ENCODE measurements at regions not wholly inside any gene's neighbourhood (a gene's known extent, or its start where the extent isn't known, plus 50 kb on each side); places are given as distances from the start of the nearest gene placed in this dataset.

DNA sequence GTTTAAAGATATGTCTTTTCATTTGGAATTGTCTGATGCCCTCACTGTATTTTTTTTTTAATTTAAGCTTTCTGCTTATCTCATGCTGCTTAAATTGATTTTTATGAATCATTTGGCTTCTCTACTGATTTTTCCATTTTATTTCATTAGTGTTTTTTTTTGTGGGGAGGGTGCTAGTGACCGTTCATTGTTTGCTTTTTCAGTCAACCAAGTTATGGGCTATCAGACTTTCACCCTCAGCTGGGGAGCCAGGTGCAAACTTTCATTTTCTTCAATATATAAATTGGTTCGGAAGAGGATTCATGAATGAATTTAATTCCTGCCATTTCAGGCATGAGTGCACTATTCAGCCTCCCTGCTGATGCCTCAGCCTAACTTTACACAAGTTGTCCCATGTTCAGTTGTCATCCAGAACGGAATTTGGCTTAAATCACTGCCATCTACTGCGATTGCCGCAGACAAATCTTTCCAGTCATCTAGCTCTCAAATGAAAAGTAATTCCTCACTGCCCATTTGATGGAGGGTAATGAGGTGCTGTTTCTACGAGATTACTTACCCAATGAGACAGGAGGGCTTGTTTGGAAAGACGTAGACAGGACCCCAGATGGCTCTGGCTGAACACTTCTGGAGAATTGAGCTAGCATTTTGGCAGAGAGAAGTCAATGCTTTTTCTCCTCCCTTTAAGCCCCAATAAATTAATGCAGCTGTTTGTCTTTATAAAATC, 89.9 kb upstream of the RORA start:
- no peak for DNase-seq

DNA sequence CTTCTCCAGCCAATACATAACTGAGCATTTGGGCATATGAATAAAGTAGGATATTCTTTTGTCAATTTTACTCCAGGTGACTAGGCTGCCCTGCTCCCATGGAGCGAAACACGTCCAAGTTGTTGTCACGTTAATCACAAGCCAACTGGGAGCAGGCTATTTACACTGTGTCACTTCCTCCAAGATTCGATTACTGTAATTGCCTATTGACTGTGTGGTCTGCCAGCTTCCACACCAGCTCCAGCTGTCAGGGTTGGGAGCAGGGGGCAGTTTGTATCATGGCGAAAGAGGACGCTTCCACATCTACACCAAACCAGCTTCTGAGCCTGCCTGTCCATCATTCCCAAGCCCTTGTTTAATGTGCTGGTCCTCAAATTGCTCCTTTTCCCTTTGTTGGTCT, 89.2 kb upstream of the RORA start:
- no peak for DNase-seq

GRCh38 chr15:61315471-61315870, 86.4 kb upstream of the RORA start:
- no peak for DNase-seq

- no peak for DNase-seq
Observed at GRCh38 chr15:61314427-61314826, 85.3 kb upstream of the RORA start.

DNA sequence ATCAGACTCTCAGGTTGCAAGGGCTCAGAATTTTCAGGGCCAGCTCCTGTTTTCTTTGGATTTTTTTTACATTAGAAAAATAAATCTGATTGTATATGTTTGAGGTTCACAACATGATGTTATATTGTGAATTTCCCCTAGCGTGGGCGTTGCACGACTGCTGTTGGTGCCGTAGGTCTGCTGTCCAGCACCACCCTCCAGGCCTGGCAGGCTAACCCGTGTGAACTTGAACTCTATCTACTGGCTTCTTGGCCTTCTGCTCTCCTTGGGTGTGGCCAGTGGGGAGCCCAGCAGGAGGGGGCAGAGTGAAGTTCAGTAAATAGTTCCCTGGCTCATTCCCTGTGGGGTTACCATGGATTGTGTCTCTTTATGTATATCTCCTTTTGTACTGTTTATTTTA, 80.5 kb upstream of the RORA start:
- DNase-seq, result no peak

DNA sequence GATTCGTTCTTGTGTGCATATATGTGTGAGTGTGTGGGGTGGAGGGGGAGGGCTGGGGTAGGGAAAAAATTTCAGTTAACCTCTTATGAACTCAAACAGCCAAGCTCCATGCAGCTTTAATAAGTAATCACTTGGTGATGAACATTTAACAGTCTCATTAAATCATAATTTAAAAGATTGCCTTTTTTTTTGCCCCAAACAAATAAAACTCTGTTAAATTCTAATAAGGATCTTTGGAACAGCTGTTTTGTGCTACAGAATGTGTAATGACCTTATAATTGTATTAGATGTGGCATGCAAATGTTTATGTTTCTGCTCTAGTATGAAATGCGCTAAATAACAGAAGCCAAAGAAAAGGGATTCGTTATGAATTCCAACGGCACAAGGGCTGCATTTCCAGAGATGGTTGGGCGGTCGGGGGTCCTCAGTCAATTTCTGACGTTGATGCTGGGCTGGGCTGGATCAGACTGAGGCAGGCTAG, 80.0 kb upstream of the RORA start:
- no peak for DNase-seq

DNA sequence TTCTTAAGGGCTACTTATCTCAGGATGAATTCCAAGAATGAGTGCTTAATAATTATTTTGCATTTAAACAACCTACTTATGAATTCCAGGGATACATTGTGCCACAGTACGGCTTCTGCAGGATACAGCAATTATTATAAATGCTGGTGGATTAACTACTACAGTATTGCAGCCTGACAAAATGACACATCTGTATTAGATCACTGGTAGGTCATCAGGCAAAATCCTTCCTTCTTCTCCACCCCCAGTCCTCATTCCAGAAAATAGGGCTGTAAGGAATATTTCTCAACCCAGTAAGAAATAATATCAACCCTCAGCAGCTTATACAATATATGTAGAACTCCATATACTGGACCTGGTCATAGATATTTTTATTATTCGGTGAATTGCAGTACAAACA, 79.3 kb upstream of the RORA start:
- no peak for DNase-seq

DNA sequence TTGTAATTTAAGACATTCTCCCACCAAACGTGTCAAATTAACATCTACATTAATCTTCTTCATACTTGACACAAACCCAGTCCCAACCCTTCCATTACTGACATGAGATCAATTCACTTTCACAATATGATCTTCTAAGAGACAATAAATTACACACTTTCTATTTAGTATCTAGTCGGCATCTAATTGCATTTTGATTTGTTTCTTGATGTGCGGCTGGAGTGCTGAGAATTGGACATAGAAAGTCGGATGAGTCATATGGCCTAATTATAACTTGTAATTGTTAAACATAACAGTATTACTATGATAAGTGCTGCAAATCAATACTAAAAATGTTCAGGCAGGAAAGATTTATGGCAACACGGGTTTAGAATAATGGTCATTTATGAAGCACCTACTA, 78.4 kb upstream of the RORA start:
- no peak for DNase-seq

DNA sequence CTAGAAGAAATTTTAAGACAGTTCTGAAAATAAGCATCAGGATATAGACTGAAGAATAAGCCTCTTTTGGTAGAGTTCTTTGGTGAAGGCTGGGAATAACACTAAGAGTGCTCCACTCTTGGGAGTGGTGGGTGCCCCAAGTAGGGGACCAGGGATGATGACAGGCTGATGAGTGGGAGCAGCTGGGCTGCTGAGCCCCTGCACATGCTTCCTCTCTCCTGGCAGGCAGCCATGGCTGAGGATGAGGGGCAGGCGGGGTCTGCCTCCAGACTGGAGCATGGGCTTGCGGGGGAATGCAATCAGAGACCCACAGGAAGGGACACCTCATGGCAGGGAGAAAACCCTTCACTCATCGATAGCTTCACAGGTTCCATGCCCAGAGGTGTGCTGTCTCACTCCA, 72.6 kb upstream of the RORA start:
- DNase-seq, result no peak

DNA sequence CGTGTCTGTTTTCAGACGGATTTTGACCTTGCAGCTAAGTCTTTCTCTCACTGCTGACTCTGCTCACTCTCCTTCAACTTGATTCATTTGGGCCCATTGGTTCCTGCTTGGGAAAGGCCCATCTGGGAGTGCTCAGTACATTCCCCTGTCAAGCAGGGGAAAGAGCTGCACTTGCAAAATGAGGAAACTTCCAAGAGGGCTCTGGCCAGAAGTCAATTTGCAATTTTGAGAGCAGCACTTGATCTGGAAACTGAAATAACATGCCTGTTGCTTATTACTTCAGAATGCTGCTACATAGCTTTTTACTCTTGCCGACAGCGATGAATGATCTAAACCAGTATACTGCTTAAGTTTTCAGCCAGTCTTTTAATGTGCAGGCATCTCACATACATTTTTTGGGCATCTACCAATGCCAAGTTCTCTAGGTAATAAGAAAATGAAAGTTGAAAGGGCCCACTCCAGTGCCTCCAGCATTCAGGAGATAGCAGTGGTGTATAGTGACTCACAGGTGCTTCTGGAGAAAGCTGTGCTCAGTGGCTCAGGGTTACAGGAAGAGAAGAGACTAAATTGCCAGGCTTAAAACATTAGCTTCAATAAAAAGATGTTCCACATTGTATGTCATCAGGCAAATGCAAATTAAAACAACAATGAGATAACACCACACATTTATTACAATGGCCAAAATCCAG, 70.1 kb upstream of the RORA start:
- DNase-seq, result no peak

GRCh38 chr15:61295239-61295638, 66.1 kb upstream of the RORA start:
- DNase-seq, result no peak

DNA sequence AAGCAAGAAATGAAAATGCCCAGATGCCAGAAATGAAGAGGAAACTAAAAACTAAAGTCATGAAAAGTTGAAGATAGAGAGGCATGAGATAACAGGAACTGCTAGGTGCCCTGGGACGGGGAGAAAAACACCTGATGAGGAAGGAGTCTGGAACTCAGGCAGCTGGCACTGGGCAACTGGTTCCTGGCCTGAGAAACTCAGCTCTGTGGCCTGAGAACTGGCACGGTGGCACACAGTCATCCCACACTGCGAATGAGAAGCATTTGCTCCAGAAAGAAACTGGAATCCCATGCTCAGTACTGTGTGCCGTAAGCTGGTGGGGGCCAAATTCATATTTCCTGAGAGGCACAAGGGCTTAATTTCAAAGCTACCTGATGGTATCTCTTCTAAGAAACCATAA, 53.6 kb upstream of the RORA start:
- DNase-seq, result no peak

DNA sequence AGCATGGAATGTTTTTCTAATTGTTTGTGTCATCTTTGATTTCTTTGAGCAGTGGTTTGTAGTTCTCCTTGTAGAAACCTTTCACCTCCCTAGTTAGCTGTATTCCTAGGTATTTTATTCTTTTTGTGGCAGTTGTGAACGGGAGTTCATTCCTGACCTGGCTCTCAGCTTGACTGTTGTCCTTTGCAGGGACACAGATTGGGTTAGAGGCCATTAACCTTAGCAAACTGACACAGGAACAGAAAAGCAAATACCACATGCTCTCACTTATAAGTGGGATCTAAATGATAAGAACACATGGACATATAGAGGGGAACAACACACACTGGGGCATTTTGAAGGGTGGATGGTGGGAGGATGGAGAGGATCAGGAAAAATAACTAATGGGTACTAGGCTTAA, 52.2 kb upstream of the RORA start:
- no peak for DNase-seq
